H7 (cell line): ENCODE measurements at regions not wholly inside any gene's neighbourhood (a gene's known extent, or its start where the extent isn't known, plus 50 kb on each side); places are given as distances from the start of the nearest gene placed in this dataset.

Experiments used
- DNase-seq: peaks from one replicate; pipeline ENCODE4 v3.0.0; 2012
- H3K27me3 ChIP-seq: 2 replicates; pipeline ENCODE4 v1.6.0; 2011; ENCODE audit warnings: mild to moderate bottlenecking, low read length; ENCODE audit not compliant: control insufficient read depth, insufficient read depth
- H3K36me3 ChIP-seq: replicated peaks from 2 replicates; pipeline ENCODE4 v1.5.1; 2011; ENCODE audit warnings: low read length; ENCODE audit not compliant: control insufficient read depth, insufficient read depth
- H3K4me3 ChIP-seq: 2 replicates; pipeline ENCODE4 v1.5.1; 2011; ENCODE audit warnings: low read depth, mild to moderate bottlenecking, control low read depth, low read length, moderate library complexity; ENCODE audit not compliant: insufficient read depth

GRCh38 chrX:22691966-22692565 lies 307.7 kb upstream of the DDX53 start:
- no peak for DNase-seq
- no peak overlapping the region for H3K4me3 ChIP-seq
- H3K27me3 ChIP-seq = no peaks in the 10 kb centered on the region
- H3K36me3 ChIP-seq = no peaks in the 10 kb centered on the region

- DNase-seq = no peak
- no peaks in the 10 kb centered on the region for H3K36me3 ChIP-seq
These were observed 301.6 kb upstream of the DDX53 start for GRCh38 chrX:22698151-22698550.

DNA sequence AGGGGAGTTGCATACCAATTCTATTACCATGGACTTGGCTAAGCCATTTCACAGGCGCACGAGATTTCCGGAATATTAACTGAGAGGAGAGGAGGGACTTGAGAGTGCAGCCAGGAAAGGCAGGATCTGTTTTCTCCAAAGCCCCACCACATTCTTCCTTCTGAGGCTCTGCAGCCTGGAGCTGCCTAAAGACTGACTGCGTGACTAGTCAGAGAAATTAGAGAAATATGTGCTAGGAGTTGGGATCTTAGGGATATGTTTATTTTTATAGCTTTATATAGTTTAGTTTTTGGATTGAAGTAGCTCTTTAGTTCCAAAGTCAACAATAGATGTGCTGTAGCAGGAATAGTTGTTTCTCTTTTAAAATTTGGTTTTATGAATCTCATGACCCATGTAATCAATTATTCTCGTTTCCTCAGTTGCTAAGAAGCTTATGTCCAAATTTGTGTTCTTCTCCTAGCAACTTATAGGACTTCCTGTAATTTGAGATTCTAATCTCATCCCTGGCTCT lies 300.1 kb upstream of the DDX53 start:
- no peak for DNase-seq
- Histone ChIP-seq H3K4me3 (no peak overlapping the region), H3K36me3 (no peaks in the 10 kb centered on the region), H3K27me3 (no peaks in the 10 kb centered on the region)

More at GRCh38 chrX:22698151-22698550, 301.6 kb upstream of the DDX53 start:
- Histone ChIP-seq H3K4me3 (no peak overlapping the region), H3K27me3 (no peaks in the 10 kb centered on the region)

DNA sequence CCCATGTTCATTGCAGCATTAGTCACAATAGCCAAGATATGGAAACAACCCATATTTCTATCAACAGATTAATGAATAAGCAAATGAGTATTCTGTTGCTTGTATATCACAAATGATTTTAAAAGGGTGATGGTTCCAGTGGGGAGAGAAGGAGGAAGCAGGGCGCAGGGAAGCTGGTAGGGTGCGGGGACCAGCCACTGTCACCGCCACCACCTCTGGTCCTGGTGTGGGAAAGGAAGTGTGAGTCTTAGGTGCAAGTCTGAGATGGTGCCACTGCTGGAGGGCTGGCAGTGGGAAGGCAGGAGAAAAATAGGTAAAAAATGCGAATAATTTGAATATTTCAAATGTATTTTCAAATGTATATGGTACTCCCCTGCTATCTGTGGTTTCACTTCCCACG lies 286.8 kb upstream of the DDX53 start:
- H3K4me3 ChIP-seq = no peak overlapping the region
- no peak for DNase-seq

GRCh38 chrX:22730542-22730941 lies 269.2 kb upstream of the DDX53 start:
- no peaks in the 10 kb centered on the region for H3K36me3 ChIP-seq
- no peak overlapping the region for H3K4me3 ChIP-seq
- no peaks in the 10 kb centered on the region for H3K27me3 ChIP-seq
- peak; percentile 4 for DNase-seq

More for the DNA sequence above, 286.8 kb upstream of the DDX53 start:
- Histone ChIP-seq H3K27me3 (no peaks in the 10 kb centered on the region), H3K36me3 (no peaks in the 10 kb centered on the region)

GRCh38 chrX:22737541-22737940 lies 262.2 kb upstream of the DDX53 start:
- Histone ChIP-seq H3K27me3 (no peaks in the 10 kb centered on the region), H3K36me3 (no peaks in the 10 kb centered on the region), H3K4me3 (no peak overlapping the region)
- no peak for DNase-seq

DNA sequence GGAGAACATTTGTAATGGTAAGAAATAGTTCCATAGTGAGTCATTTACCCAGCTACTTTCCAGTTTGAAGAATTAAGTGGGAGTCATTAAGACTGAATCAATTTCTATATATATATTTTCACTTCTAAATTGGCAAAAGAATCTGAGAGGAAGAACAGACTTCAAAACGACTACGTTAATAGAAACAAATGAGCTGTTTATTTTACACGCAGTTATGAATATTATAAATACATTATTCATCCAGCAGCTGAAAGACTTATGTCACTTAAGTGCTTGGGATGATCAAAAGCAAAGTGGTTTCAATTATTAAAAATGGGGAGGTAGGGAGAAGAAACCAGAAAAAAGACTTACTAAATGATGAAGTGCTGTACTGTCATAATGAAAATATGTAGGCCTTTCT lies 260.5 kb upstream of the DDX53 start:
- DNase-seq = no peak
- Histone ChIP-seq H3K4me3 (no peak overlapping the region), H3K36me3 (no peaks in the 10 kb centered on the region), H3K27me3 (no peaks in the 10 kb centered on the region)

DNA sequence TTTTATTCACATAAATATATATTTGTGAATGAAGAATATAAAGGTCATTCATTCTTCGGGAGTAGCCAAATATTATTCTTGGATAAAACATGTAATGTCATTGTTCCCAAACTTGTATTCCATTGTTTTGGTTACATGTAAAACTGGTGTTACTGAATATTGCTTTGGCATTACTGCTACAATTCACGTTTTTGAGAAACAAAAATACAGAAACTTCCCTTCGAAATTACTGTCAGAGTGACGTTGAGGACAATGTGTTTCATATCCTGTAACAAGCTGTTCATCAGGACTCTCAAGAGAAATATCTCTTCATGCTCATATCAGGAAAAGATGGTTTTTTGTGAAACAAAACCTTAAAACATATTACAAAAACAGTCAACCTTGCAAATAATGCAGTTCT lies 258.9 kb upstream of the DDX53 start:
- DNase-seq = no peak
- H3K4me3 ChIP-seq = no peak overlapping the region
- H3K27me3 ChIP-seq = no peaks in the 10 kb centered on the region
- no peaks in the 10 kb centered on the region for H3K36me3 ChIP-seq

DNA sequence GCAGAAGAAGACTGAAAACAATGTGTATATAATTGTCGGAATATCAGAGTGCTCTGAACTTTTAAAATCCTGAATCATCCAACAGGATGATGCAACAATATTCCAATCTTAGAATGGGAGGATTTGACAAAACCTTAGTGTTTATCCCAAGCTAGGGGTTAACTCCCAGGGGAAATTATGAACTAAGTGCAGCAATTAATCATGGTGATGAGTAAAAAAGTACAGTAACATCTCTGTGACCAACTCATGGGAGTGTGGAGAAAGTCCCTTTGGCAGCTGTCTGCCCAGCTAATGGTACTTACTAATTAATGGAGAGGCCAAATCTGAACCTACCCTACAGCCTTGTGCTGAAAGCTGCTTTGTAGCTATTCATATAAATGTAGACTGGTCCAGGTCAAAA lies 257.6 kb upstream of the DDX53 start:
- H3K27me3 ChIP-seq = no peaks in the 10 kb centered on the region
- no peak for DNase-seq
- H3K4me3 ChIP-seq = no peak overlapping the region
- H3K36me3 ChIP-seq = no peaks in the 10 kb centered on the region

GRCh38 chrX:22746081-22746480 lies 253.7 kb upstream of the DDX53 start:
- Histone ChIP-seq H3K36me3 (no peaks in the 10 kb centered on the region), H3K4me3 (no peak overlapping the region)

GRCh38 chrX:22748093-22748999 lies 251.4 kb upstream of the DDX53 start:
- Histone ChIP-seq H3K27me3 (no peaks in the 10 kb centered on the region), H3K36me3 (no peaks in the 10 kb centered on the region), H3K4me3 (no peak overlapping the region)
- DNase-seq = peak; percentile 27

More at GRCh38 chrX:22746081-22746480, 253.7 kb upstream of the DDX53 start:
- H3K27me3 ChIP-seq = no peaks in the 10 kb centered on the region
- DNase-seq = no peak

GRCh38 chrX:22758807-22759481 lies 240.8 kb upstream of the DDX53 start:
- H3K36me3 ChIP-seq = no peaks in the 10 kb centered on the region
- H3K4me3 ChIP-seq = no peak overlapping the region
- no peaks in the 10 kb centered on the region for H3K27me3 ChIP-seq
- no peak for DNase-seq

- Histone ChIP-seq H3K4me3 (no peak overlapping the region), H3K36me3 (no peaks in the 10 kb centered on the region), H3K27me3 (no peaks in the 10 kb centered on the region)
- DNase-seq = peak; percentile 5
These were observed 239.2 kb upstream of the DDX53 start for GRCh38 chrX:22760513-22761057.

DNA sequence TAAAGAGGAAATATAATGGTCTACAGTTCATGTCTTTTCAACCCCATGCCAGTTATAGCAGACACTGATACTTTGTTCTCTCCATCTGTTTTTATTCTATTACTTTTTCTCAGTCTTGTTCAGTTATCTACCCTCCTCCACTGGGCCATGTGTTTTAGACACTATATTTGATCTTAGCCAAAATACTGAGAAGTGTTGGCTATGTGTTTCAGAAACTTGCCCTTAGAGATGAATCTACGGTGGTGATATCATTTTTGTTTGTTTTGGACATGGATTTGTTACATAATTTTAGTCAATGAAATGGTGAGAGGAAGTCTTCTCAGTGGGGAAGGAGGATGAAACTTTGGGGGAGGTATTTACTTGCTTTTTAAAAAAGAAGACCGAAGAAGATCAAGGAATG lies 211.5 kb upstream of the DDX53 start:
- Histone ChIP-seq H3K27me3 (no peaks in the 10 kb centered on the region), H3K36me3 (no peaks in the 10 kb centered on the region), H3K4me3 (no peak overlapping the region)
- DNase-seq = no peak
